Stomach (tissue), 4 donors: ENCODE measurements at regions not wholly inside any gene's neighbourhood (a gene's known extent, or its start where the extent isn't known, plus 50 kb on each side); places are given as distances from the start of the nearest gene placed in this dataset.

ENCODE experiments used
- POLR2A ChIP-seq, 4 donors: fragments of 450-650 bp; IDR thresholded peaks; one replicate each; pipeline ENCODE4 v1.6.1; 2016; ENCODE audit warnings: antibody characterized with exemption in 4 of 4, control low read depth in 2 of 4, mild to moderate bottlenecking in 1 of 4, moderate library complexity in 1 of 4
- TF ChIP-seq, protein P1 (sequence below), 7 experiments: fragments of 450-650 bp in 4 of 7; fragments of 200-600 bp in 3 of 7; sonication (generic) in 3 of 7; IDR thresholded peaks; one replicate each; pipeline ENCODE4 v1.5.1; 2016 to 2019; ENCODE audit warnings: antibody characterized with exemption in 7 of 7, control low read depth in 2 of 7, mild to moderate bottlenecking in 1 of 7

DNA sequence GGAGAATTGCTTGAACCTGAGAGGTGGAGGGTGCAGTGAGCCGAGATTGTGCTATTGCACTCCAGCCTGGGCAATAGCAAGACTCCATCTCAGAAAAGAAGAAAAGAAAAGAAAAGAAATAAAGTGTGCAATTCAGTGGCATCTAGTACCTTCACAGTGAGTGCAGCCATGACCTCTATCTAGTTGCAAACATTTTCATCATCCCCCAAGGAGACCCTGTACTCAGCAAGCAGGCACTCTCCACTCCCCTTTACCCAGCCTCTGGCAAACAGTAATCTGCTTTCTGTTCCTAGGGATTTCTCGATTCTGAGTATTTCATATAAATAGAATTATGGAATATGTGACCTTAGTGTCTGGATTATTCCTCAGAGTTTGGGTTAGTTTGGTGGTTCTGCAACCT lies 130.4 kb upstream of the ARL4C start:
- TF ChIP-seq, protein P1, sequence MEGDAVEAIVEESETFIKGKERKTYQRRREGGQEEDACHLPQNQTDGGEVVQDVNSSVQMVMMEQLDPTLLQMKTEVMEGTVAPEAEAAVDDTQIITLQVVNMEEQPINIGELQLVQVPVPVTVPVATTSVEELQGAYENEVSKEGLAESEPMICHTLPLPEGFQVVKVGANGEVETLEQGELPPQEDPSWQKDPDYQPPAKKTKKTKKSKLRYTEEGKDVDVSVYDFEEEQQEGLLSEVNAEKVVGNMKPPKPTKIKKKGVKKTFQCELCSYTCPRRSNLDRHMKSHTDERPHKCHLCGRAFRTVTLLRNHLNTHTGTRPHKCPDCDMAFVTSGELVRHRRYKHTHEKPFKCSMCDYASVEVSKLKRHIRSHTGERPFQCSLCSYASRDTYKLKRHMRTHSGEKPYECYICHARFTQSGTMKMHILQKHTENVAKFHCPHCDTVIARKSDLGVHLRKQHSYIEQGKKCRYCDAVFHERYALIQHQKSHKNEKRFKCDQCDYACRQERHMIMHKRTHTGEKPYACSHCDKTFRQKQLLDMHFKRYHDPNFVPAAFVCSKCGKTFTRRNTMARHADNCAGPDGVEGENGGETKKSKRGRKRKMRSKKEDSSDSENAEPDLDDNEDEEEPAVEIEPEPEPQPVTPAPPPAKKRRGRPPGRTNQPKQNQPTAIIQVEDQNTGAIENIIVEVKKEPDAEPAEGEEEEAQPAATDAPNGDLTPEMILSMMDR (IDR thresholded peaks at IDR 0.05): no peak
- TF ChIP-seq POLR2A (IDR thresholded peaks at IDR 0.05): no peak
